ENCODE measurements at regions not wholly inside any gene's neighbourhood (a gene's known extent, or its start where the extent isn't known, plus 50 kb on each side); places are given as distances from the start of the nearest gene placed in this dataset.

DNA sequence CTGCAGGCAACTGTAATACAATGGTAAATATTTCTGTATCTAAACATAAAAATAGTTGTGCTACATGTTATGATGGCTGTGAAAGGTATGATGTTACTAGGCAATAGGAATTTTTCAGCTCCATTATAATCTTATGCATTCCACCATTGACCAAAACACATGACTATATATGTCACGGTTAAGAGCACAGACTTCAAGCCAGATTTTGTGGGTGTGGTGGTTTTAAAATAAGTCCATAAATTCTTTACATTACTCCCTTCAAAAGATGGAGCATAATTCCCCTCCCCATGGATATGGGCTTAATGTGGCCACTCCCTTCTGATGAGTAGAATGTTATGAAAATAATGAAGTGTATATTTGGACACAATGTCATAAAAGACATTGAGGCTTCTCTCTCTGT lies 88.4 kb upstream of the TBC1D5 start:
- DNase-seq (ENCODE audit: low read depth): no peak

DNA sequence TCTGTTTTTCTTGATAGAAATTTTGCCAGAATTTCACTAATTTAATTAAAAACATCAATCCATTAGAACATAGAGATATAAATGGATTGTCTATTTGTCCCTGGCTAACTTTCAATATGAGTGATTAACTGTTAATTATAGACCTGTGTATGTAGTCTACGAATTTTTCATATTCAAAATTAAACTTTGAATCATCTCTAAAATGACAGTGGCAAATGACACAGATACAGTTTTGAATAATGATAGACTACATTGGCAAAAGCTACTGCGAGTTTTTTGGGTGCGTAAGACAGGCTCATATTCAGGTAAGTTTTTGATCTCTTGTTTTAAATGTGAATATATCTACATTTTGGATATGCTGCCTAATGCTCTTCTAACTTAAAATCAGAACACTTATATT lies 86.0 kb upstream of the TBC1D5 start:
- no peak for FAIRE-seq
- H3K27ac Mint-ChIP-seq (ENCODE audit: unreplicated experiment): no peak overlapping the region

More for the DNA sequence above, 88.4 kb upstream of the TBC1D5 start:
- Histone ChIP-seq H2AFZ (ENCODE audit: low read depth, low read length) (no peak overlapping the region), H3K79me2 (ENCODE audit: insufficient read depth, low read length) (no peaks in the 10 kb centered on the region), H3K4me2 (ENCODE audit: low read length) (no peak overlapping the region), H3K9ac (ENCODE audit: low read length) (no peak overlapping the region), H3K9me3 (ENCODE audit: insufficient read depth, low read depth, low read length) (no peaks in the 10 kb centered on the region), H4K20me1 (ENCODE audit: insufficient read depth, low read length) (no peaks in the 10 kb centered on the region), H3K27ac (ENCODE audit: low read depth, low read length) (no peak overlapping the region), H3K27me3 (ENCODE audit: insufficient read depth, low read length) (no peaks in the 10 kb centered on the region), H3K36me3 (ENCODE audit: insufficient read depth, low read length) (no peaks in the 10 kb centered on the region), H3K4me1 (ENCODE audit: insufficient read depth, low read length) (no peaks in the 10 kb centered on the region), H3K4me3 (ENCODE audit: insufficient read depth, low read depth, low read length) (no peak overlapping the region)
- H3K27ac Mint-ChIP-seq (ENCODE audit: unreplicated experiment): no peak overlapping the region
- no peak for FAIRE-seq
- H3K36me3 Mint-ChIP-seq (ENCODE audit: low read depth, unreplicated experiment): no peaks in the 10 kb centered on the region
- TF ChIP-seq, protein P1, sequence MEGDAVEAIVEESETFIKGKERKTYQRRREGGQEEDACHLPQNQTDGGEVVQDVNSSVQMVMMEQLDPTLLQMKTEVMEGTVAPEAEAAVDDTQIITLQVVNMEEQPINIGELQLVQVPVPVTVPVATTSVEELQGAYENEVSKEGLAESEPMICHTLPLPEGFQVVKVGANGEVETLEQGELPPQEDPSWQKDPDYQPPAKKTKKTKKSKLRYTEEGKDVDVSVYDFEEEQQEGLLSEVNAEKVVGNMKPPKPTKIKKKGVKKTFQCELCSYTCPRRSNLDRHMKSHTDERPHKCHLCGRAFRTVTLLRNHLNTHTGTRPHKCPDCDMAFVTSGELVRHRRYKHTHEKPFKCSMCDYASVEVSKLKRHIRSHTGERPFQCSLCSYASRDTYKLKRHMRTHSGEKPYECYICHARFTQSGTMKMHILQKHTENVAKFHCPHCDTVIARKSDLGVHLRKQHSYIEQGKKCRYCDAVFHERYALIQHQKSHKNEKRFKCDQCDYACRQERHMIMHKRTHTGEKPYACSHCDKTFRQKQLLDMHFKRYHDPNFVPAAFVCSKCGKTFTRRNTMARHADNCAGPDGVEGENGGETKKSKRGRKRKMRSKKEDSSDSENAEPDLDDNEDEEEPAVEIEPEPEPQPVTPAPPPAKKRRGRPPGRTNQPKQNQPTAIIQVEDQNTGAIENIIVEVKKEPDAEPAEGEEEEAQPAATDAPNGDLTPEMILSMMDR (IDR thresholded peaks at IDR 0.05; ENCODE audit: insufficient read depth, low read depth, low read length): no peak
- TF ChIP-seq EZH2 (IDR thresholded peaks at IDR 0.05; ENCODE audit: insufficient read depth, low read length): no peak
- peaks cover 2% of the 10 kb centered on the region for H3K4me1 Mint-ChIP-seq (ENCODE audit: low read depth, unreplicated experiment)
- no peak overlapping the region for H3K4me3 Mint-ChIP-seq (ENCODE audit: unreplicated experiment)
- H3K27me3 Mint-ChIP-seq (ENCODE audit: low read depth, unreplicated experiment): no peaks in the 10 kb centered on the region
- no peaks in the 10 kb centered on the region for H3K9me3 Mint-ChIP-seq (ENCODE audit: unreplicated experiment)

DNA sequence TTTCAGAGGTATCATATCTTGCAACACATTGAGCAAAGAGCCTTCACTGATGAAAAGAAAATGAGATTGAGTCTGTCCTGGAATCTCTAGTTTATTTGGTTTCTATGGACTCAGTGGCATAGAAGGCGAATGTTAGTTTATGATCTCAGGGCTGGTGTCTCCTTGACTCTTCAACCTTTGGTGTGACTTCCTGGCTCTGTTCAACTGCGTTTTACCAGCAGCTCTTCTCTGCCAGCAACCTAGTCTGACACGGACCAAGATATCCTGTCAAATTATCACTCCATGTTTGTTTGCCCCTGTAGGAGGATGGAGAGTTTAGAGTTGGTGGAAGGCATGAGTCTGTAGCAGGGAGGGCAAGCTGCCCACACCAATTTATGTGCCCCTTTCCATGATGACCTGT lies 82.9 kb upstream of the TBC1D5 start:
- Histone ChIP-seq H3K9ac (ENCODE audit: low read length) (no peak overlapping the region), H4K20me1 (ENCODE audit: insufficient read depth, low read length) (no peaks in the 10 kb centered on the region), H2AFZ (ENCODE audit: low read depth, low read length) (no peak overlapping the region), H3K79me2 (ENCODE audit: insufficient read depth, low read length) (no peaks in the 10 kb centered on the region), H3K4me2 (ENCODE audit: low read length) (no peak overlapping the region), H3K27me3 (ENCODE audit: insufficient read depth, low read length) (no peaks in the 10 kb centered on the region), H3K36me3 (ENCODE audit: insufficient read depth, low read length) (no peaks in the 10 kb centered on the region), H3K4me1 (ENCODE audit: insufficient read depth, low read length) (no peaks in the 10 kb centered on the region), H3K27ac (ENCODE audit: low read depth, low read length) (no peak overlapping the region), H3K9me3 (ENCODE audit: insufficient read depth, low read depth, low read length) (no peaks in the 10 kb centered on the region), H3K4me3 (ENCODE audit: insufficient read depth, low read depth, low read length) (no peak overlapping the region)
- TF ChIP-seq, protein P1 (IDR thresholded peaks at IDR 0.05; ENCODE audit: insufficient read depth, low read depth, low read length): no peak
- no peak for TF ChIP-seq EZH2 (IDR thresholded peaks at IDR 0.05; ENCODE audit: insufficient read depth, low read length)
- no peaks in the 10 kb centered on the region for H3K36me3 Mint-ChIP-seq (ENCODE audit: low read depth, unreplicated experiment)
- no peak overlapping the region for H3K4me3 Mint-ChIP-seq (ENCODE audit: unreplicated experiment)
- H3K27ac Mint-ChIP-seq (ENCODE audit: unreplicated experiment): no peak overlapping the region
- DNase-seq (ENCODE audit: low read depth): no peak
- peaks cover 4% of the 10 kb centered on the region for H3K4me1 Mint-ChIP-seq (ENCODE audit: low read depth, unreplicated experiment)
- FAIRE-seq: no peak
- no peaks in the 10 kb centered on the region for H3K27me3 Mint-ChIP-seq (ENCODE audit: low read depth, unreplicated experiment)
- H3K9me3 Mint-ChIP-seq (ENCODE audit: unreplicated experiment): no peaks in the 10 kb centered on the region

More for the DNA sequence above, 86.0 kb upstream of the TBC1D5 start:
- Histone ChIP-seq H3K4me3 (ENCODE audit: insufficient read depth, low read depth, low read length) (no peak overlapping the region), H3K27ac (ENCODE audit: low read depth, low read length) (no peak overlapping the region), H3K4me1 (ENCODE audit: insufficient read depth, low read length) (no peaks in the 10 kb centered on the region), H3K79me2 (ENCODE audit: insufficient read depth, low read length) (no peaks in the 10 kb centered on the region), H3K27me3 (ENCODE audit: insufficient read depth, low read length) (no peaks in the 10 kb centered on the region), H4K20me1 (ENCODE audit: insufficient read depth, low read length) (no peaks in the 10 kb centered on the region), H3K9me3 (ENCODE audit: insufficient read depth, low read depth, low read length) (no peaks in the 10 kb centered on the region), H3K36me3 (ENCODE audit: insufficient read depth, low read length) (no peaks in the 10 kb centered on the region), H3K9ac (ENCODE audit: low read length) (no peak overlapping the region), H2AFZ (ENCODE audit: low read depth, low read length) (no peak overlapping the region), H3K4me2 (ENCODE audit: low read length) (no peak overlapping the region)
- no peak overlapping the region for H3K4me3 Mint-ChIP-seq (ENCODE audit: unreplicated experiment)
- no peaks in the 10 kb centered on the region for H3K9me3 Mint-ChIP-seq (ENCODE audit: unreplicated experiment)
- no peaks in the 10 kb centered on the region for H3K4me1 Mint-ChIP-seq (ENCODE audit: low read depth, unreplicated experiment)
- no peak for DNase-seq (ENCODE audit: low read depth)
- no peaks in the 10 kb centered on the region for H3K36me3 Mint-ChIP-seq (ENCODE audit: low read depth, unreplicated experiment)
- no peaks in the 10 kb centered on the region for H3K27me3 Mint-ChIP-seq (ENCODE audit: low read depth, unreplicated experiment)
- TF ChIP-seq EZH2 (IDR thresholded peaks at IDR 0.05; ENCODE audit: insufficient read depth, low read length): no peak
- TF ChIP-seq, protein P1 (IDR thresholded peaks at IDR 0.05; ENCODE audit: insufficient read depth, low read depth, low read length): no peak

All from astrocyte (in vitro differentiated cells and primary cell).